GM19025 (cell line): ENCODE measurements at regions not wholly inside any gene's neighbourhood (a gene's known extent, or its start where the extent isn't known, plus 50 kb on each side); places are given as distances from the start of the nearest gene placed in this dataset.

Experiments used
- ATAC-seq: cut with Tn5 transposase; IDR thresholded peaks from one replicate; pipeline ENCODE4 v1.9.1; 2021; ENCODE audit warnings: mild to moderate bottlenecking, low read depth, moderate library complexity; ENCODE audit not compliant: unreplicated experiment

DNA sequence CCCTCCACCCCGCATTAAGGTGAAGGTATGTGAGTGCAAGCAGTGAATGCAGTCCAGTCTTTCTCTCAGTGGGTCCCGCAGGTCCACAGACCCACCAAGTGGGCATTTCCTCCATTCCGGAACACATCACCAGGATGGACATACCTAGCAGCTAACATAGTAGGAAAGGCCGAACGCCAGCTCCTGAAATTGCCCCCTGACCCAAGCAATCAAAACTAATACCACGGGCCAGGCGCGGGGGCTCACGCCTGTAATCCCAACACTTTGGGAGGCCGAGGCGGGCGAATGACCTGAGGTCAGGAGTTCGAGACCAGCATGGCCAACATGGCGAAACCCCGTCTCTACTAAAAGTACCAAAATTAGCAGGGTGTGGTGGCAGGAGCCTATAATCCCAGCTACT is 71.7 kb upstream of the VSTM2B start:
- ATAC-seq, result no peak

DNA sequence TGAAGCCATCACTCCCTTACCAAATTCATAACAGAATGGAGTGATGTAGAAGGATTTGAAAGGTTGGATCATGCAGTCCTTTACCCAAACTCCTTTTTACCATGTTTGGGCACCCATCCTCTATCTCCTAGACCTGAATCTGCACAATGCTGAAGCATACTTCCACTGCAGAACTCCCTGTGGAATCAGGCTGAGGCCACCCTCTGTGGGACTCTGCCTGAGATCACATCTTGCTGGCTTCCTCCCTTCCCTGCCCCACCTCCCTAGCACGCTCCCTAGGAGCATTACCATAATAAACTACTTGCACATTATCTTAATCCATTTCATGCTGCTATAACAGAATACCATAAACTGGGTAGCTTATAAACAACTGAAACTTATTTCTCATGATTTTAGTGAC is 68.4 kb upstream of the VSTM2B start:
- no peak for ATAC-seq

DNA sequence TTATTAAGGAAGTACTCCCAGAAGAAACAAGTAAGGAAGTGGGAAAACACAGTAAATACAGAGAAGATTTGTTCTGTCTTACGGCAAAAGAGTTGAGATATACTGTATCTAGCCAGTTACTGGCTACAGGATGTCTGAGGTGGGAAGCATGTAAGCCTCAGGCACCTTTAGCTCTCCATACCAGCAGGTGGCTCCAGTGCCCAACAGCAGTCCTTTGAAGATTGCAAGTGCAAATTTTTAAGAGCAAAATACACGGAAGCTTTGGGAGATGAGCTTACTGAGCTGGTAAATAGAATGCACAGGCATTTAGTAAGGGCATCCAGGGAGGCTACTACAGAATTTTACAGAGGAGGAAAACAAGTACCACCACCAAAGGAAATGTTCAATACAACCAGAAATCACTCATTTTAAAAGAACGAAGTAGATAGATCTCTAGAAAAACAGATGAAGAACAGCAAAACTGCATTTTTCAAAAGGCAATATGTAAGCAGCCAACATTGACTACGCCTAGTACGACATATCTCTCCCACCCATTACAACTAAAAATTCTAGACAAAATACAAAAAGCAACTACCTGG is 57.9 kb upstream of the VSTM2B start:
- no peak for ATAC-seq

DNA sequence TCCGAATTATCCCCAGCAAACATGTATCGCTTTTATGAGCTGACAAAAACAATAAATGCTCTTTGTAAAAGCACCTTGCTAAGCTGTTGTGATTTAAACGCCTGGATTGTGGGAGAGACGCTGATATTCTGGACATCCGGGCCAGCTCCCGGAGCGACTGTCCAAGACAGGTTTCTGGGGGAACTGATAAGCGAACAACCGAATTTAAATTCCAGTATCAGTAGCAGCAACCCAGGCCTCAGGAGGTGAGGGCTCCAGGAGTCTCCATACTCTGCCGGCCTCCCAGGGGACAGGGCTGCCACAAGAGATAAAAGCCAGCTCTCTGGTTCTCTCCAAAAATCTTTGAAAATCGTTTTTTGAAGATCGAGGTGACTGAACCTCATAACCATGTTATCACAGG is 50.3 kb upstream of the VSTM2B start:
- ATAC-seq, result no peak
